ENCODE measurements at regions not wholly inside any gene's neighbourhood (a gene's known extent, or its start where the extent isn't known, plus 50 kb on each side); places are given as distances from the start of the nearest gene placed in this dataset.
"Not testable (repeated sequence)": the region's sequence is repeated elsewhere in the genome, so short reads cannot be mapped to it uniquely, and the experiment has no call there.

DNA sequence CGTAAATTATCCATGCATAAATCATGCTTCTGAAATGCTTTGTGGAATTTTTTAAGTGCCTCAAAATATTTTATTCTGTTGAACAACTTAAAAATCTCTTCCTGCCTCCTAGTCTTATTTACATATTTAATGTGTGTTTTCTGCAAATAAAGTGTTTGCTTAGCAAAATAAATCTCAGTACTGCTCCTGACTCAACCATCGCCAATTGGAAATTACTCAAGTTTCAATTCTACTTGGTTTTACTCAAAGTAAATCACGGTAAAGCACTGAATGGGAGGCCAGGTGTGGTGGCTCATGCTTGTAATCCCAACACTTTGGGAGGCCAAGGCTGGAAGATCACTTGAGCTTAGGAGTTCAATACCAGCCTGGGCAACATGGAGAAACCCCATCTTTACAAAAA, 152.2 kb upstream of the NR5A2 start:
- no peak for DNase-seq

DNA sequence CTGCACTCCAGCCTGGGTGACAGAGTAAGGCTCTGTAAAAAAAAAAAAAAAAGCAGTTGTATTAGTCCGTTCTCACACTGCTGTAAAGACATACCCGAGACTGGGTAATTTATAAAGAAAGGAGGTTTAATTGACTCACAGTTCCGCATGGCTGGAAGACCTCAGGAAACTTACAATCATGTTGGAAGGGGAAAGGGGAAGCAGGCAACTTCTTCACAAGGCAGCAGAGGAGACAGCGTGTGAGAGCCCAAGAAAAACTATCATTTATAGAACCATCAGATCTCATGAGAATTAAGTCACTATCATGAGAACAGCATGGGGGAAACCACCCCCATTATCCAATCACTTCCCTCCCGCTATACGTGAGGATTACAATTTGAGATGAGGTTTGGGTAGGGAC, 151.7 kb upstream of the NR5A2 start:
- no peak for DNase-seq

DNA sequence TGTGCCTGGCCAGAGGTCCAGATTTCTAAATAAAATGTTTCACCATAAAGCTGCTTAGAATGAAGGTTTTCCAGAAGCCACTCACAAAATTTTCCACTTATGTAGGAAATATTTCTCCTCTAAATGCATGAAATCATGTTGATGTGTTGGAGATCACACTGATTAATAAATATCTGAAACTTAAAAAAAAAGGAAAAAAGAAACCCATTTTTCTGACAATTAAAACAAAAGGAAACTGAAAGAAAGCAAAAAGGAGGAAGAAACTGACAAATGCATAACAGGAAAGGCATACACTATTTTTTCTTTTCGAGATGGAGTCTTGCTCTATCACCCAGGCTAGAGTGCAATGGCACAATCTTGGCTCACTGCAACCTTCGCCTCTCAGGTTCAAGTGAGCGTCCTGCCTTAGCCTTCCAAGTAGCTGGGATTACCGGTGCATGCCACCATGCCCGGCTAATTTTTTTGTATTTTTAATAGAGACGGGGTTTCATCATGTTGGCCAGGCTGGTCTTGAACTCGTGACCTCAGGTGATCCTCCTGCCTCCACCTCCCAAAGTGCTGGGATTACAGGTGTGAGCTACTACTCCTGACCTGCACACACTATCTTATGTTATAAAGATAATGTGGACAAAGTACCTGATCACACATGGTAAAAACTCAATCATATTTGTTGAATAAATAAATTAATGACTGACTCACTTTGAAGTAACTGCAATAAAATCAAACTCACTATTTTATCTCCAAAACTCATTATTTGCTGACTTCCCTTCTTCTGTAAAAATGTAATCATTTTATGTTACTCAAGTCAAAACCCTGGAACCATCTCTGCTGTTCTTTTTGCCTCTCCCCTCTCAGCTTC, 149.8 kb upstream of the NR5A2 start:
- no peak for DNase-seq

GRCh38 chr1:199878823-199879222, 148.7 kb upstream of the NR5A2 start:
- DNase-seq: no peak

GRCh38 chr1:199898654-199899053, 128.9 kb upstream of the NR5A2 start:
- DNase-seq: no peak

GRCh38 chr1:199901341-199901740, 126.2 kb upstream of the NR5A2 start:
- DNase-seq: no peak

DNA sequence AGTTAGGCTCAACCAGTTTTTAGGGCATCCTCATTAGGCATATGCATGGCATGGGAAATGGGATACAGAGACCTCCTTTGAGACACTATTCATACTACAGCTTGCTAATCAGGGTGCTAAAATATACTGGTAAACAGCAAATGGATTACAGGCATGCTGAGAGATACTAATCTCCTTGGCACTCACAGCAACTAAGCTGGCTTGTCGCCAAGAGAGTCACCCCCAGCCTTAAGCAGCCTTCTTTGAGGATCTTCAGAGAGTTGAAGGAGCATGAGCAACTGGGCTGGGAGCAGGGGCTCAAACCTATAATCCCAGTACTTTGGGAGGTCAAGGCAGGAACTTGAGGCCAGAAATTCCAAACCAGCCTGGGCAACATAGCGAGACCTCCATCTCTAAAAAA, 120.1 kb upstream of the NR5A2 start:
- no peak for DNase-seq

DNA sequence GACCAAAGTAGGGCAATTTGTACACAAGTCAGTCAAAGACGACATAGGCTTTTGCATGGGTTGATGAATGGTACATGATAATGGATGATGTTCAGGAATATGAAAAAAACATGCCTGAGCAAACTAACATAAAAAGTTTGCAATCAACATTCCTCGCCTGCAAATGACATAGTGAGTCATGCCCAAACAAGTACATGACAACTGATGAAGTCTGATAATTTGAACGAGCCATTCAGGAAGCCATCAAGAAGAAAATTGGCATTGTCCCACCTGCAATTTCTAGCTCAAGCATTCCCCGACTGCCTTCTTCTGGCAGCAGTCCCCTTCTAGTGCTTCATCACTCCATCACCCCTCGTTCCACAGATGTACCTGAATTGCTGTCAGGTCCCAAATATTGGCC, 118.4 kb upstream of the NR5A2 start:
- DNase-seq: no peak

- DNase-seq: no peak
Observed at GRCh38 chr1:199913318-199913717, 114.2 kb upstream of the NR5A2 start.

DNA sequence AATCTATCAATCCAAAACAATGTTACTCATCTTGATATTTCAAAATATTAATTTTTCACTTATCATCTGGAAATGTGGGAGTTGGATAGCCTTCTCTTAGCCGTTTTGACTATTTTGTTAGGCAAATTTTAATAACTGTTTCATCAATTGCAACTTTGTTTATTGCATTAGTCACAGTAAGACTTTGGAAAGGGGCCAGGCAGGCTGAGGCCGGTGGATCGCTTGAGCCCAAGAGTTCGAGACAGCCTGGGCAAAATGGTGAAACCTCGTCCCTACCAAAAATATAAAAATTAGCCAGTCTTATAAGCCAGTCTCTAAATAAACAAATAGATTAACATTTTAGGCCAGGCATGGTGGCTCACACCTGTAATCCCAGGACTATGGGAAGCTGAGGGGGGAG, 113.0 kb upstream of the NR5A2 start:
- DNase-seq: no peak

GRCh38 chr1:199918196-199918769, 109.2 kb upstream of the NR5A2 start:
- no peak for DNase-seq

DNA sequence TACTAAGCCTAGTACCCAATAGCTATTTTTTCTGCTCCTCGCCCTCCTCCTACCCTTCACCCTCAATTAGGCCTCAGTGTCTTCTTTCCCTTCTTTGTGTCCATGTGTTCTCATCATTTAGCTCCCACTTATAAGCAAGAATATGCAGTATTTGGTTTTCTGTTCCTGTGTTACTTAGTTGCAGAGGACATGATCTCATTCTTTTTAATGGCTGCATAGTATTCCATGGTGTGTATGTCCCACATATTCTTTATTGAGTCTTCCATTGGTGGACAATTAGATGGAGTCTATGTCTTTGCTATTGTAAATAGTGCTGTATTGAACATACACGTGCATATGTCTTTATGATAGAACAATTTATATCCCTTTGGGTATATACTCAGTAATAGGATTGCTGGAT, 106.9 kb upstream of the NR5A2 start:
- DNase-seq: no peak

DNA sequence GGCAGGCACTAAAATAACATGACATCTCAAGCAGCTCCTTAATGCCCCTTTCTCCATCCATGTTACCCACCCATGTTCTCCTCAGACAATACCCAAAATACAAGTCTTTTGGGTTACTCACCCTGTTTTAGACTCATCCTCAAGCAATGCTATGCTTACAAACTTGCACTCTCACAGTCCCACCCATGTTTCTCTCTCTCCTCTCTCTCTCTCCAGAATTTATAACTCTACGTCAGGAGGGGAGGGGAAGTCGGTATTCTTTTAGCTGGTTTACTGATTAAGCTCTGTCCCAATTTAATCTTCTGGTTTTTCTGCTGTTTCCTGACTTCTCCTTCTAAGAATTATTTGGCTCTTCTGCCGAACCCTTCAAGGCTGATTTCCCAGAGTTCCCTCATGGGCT, 98.0 kb upstream of the NR5A2 start:
- no peak for DNase-seq

- DNase-seq: not testable (repeated sequence)
Observed at GRCh38 chr1:199930067-199930466, 97.4 kb upstream of the NR5A2 start.

- no peak for DNase-seq
Observed at GRCh38 chr1:199931666-199932377, 95.7 kb upstream of the NR5A2 start.

DNA sequence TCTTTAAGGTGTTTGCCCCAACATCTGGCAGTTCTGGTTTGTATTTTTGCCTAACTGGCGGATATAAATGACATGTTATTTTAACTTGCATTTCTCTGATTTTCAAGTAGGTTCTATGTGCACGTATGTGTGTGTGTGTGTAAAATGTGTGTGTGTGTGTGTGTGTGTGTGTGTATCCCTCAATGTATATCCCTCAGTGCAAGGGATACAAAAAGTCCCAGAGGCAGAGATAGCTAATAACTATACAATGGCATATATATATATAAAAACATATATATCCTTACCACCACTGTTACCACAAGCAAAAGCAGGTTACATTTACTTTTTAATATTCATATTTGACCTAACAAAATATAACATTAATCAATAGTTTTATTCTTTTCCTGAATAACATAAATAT, 95.0 kb upstream of the NR5A2 start:
- no peak for DNase-seq

GRCh38 chr1:199936441-199936840, 91.1 kb upstream of the NR5A2 start:
- no peak for DNase-seq

GRCh38 chr1:199937161-199937560, 90.3 kb upstream of the NR5A2 start:
- DNase-seq: no peak

GRCh38 chr1:199937661-199938060, 89.8 kb upstream of the NR5A2 start:
- DNase-seq: no peak

- no peak for DNase-seq
Observed at GRCh38 chr1:199944986-199945385, 82.5 kb upstream of the NR5A2 start.

DNA sequence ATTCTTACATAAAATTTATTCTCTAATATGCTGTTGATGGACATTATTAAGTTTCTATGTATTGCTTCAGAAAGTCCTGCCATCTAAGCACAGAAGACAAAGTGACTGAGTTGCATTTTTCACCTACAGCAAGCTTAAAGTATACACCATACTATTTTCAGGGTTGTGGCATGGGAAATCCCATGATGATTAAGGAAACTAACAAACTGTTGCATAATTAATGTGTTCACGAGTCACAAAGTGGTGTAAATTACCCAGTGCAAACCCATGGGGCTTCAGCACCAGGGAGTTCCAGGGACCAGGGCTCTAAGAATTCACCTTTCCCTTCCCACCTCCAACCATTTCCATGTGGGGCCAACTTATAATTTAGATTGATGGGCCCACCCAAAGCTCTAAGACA, 81.9 kb upstream of the NR5A2 start:
- no peak for DNase-seq

- no peak for DNase-seq
Observed at GRCh38 chr1:199946305-199947155, 81.0 kb upstream of the NR5A2 start.

Data from effector CD8-positive, alpha-beta T cell (primary cell).